ENCODE measurements at regions not wholly inside any gene's neighbourhood (a gene's known extent, or its start where the extent isn't known, plus 50 kb on each side); places are given as distances from the start of the nearest gene placed in this dataset.
A peak's percentile ranks its signal among the peaks of the same experiment; 100 is the strongest.
"Not testable (repeated sequence)": the region's sequence is repeated elsewhere in the genome, so short reads cannot be mapped to it uniquely, and the experiment has no call there.

DNA sequence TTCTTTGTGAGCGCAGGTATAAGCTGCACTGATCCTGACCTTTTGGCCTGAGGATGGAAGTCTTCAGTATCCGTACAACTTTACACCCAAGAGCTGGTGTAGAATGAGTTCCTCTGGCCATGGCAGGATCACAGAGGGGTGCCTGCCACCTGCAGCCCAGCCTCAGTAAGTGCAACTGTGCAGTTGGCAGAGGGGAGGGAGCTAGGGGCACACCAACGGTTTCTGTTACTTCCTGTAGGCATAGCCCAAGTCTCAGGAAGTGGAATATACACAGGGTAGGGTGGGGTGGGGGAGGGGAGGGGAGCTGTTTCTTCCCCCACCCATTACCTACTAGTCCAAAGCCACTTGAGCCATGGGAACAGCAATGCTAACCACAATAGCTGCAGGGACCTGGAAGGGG is 85.4 kb upstream of the GBA3 start (continued):
- peak; percentile 85 for TF ChIP-seq CTCF (CRISPR knock-in tag; IDR thresholded peaks at IDR 0.05)
- no peak for TF ChIP-seq GTF3A (CRISPR knock-in tag; conservative IDR thresholded peaks at IDR 0.05)
- TF ChIP-seq SMYD3 (CRISPR knock-in tag; IDR thresholded peaks at IDR 0.05) = no peak
- no peak for TF ChIP-seq ZNF414 (CRISPR knock-in tag; IDR thresholded peaks at IDR 0.05)
- TF ChIP-seq KDM1A (CRISPR knock-in tag; IDR thresholded peaks at IDR 0.05) = no peak
- no peak for TF ChIP-seq THAP9 (CRISPR knock-in tag; IDR thresholded peaks at IDR 0.05; ENCODE audit: borderline replicate concordance)
- no peak for TF ChIP-seq SOX13 (IDR thresholded peaks at IDR 0.05)
- no peak for TF ChIP-seq SOX13 (CRISPR knock-in tag; conservative IDR thresholded peaks at IDR 0.05 in 1 of 2, IDR thresholded peaks at IDR 0.05 in 1 of 2)
- no peak for TF ChIP-seq FOXP1 (IDR thresholded peaks at IDR 0.05)
- TF ChIP-seq FOXP1 (CRISPR knock-in tag; IDR thresholded peaks at IDR 0.05) = no peak

DNA sequence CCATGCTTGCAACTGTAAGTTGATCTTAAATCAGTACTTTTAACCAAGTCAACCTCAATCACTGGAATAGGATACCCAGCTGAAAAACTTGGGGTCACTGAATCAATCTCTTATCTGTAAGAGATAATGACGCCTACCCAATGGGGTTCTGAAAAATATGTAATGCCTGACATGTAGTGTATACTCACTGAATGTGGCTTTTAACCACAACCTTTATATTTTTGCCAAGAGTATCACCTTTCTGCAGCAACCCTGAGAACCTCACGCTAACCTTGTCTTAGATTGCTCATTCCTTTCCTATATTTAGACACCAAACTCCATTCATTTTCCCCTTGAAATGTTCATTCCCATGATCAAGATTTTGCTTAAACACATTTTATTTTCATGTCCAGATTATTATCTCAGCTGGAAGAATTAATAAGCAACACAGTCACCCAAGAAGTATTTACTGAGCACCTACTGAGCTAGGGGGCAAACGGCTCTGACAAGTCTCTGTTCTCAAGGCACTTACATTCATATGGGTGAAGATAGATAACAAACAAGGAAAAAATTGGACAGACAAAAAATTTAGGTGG is 82.7 kb upstream of the GBA3 start:
- POLR2A ChIA-PET; H3K4me2 ChIP-seq (ENCODE audit: low read depth, low read length); H3K9me3 ChIP-seq (ENCODE audit: low read length); H3K27me3 ChIP-seq (ENCODE audit: control insufficient read depth in 1 of 2, insufficient read depth in 2 of 2, low read length in 2 of 2); H3K4me1 ChIP-seq (ENCODE audit: insufficient read depth, low read length); H4K20me1 ChIP-seq (ENCODE audit: insufficient read depth, low read length); DNase-seq (ENCODE audit: low spot score); H3K36me3 ChIP-seq (replicated peaks in 1 of 2; ENCODE audit: control insufficient read depth in 1 of 2, insufficient read depth in 2 of 2, low read length in 2 of 2); BruUV-seq (replicated peaks); H3K9ac ChIP-seq (ENCODE audit: insufficient read depth, low read depth, low read length); H3K4me3 ChIP-seq (replicated peaks in 1 of 3; ENCODE audit: insufficient read depth in 1 of 3, low read depth in 2 of 3, low read length in 3 of 3); FAIRE-seq; CTCF ChIA-PET (ENCODE audit: low intra/inter-chr PET ratio, low total read pairs); ATAC-seq; H3K79me2 ChIP-seq (ENCODE audit: insufficient read depth, low read length); H2AFZ ChIP-seq (ENCODE audit: low read length); H3K27ac ChIP-seq (ENCODE audit: extremely low read length, insufficient read depth, low read length): not testable (repeated sequence)
- intact Hi-C loops (cut with micrococcal nuclease; ENCODE audit: unreplicated experiment) (loop anchor here (5.0 kb wide), 1 partner anchor 93 kb away; the partner anchor contains the start of gene ADGRA3), in situ Hi-C loops (cut with HindIII; ENCODE audit: extremely low pct_ligation_motif_present, low pct_unique_long_range_greater_than_20kb) (loop anchor here (5.0 kb wide), 1 partner anchor 198 kb away; no protein-coding TSS in a partner anchor)
- WGBS (ENCODE audit: low lambda C conversion rate) = 34% methylated on average over 3 of the region's 3 CpGs

All from HepG2 (cell line).